ENCODE measurements at regions not wholly inside any gene's neighbourhood (a gene's known extent, or its start where the extent isn't known, plus 50 kb on each side); places are given as distances from the start of the nearest gene placed in this dataset.
"Not testable (repeated sequence)": the region's sequence is repeated elsewhere in the genome, so short reads cannot be mapped to it uniquely, and the experiment has no call there.

- in situ Hi-C loops (cut with MboI; ENCODE audit: low pct_unique_long_range_greater_than_20kb, low sequenced_read_pairs, unreplicated experiment) = no loop called here
- DNase-seq (ENCODE audit: low spot score) = no peak
- no peak for TF ChIP-seq CTCF (IDR thresholded peaks at IDR 0.05; ENCODE audit: extremely low read depth, insufficient read depth, missing control alignments)
These were observed 455.3 kb upstream of the TUSC1 start for GRCh38 chr9:26133537-26133936.

GRCh38 chr9:26132746-26133312 lies 454.6 kb upstream of the TUSC1 start:
- TF ChIP-seq CTCF (IDR thresholded peaks at IDR 0.05; ENCODE audit: extremely low read depth, insufficient read depth, missing control alignments) = no peak
- in situ Hi-C loops (cut with MboI; ENCODE audit: low pct_unique_long_range_greater_than_20kb, low sequenced_read_pairs, unreplicated experiment) = no loop called here
- no peak for DNase-seq (ENCODE audit: low spot score)

GRCh38 chr9:26131886-26132285 lies 453.6 kb upstream of the TUSC1 start:
- no peak for DNase-seq (ENCODE audit: low spot score)
- no peak for TF ChIP-seq CTCF (IDR thresholded peaks at IDR 0.05; ENCODE audit: extremely low read depth, insufficient read depth, missing control alignments)
- in situ Hi-C loops (cut with MboI; ENCODE audit: low pct_unique_long_range_greater_than_20kb, low sequenced_read_pairs, unreplicated experiment) = no loop called here

GRCh38 chr9:26129217-26129616 lies 451.0 kb upstream of the TUSC1 start:
- in situ Hi-C loops (cut with MboI; ENCODE audit: low pct_unique_long_range_greater_than_20kb, low sequenced_read_pairs, unreplicated experiment) = no loop called here
- TF ChIP-seq CTCF (IDR thresholded peaks at IDR 0.05; ENCODE audit: extremely low read depth, insufficient read depth, missing control alignments) = no peak

GRCh38 chr9:26125693-26126092 lies 447.4 kb upstream of the TUSC1 start:
- TF ChIP-seq CTCF (IDR thresholded peaks at IDR 0.05; ENCODE audit: extremely low read depth, insufficient read depth, missing control alignments) = no peak
- no peak for DNase-seq (ENCODE audit: low spot score)
- in situ Hi-C loops (cut with MboI; ENCODE audit: low pct_unique_long_range_greater_than_20kb, low sequenced_read_pairs, unreplicated experiment) = no loop called here

More at GRCh38 chr9:26129217-26129616, 451.0 kb upstream of the TUSC1 start:
- no peak for DNase-seq (ENCODE audit: low spot score)

GRCh38 chr9:26116085-26116484 lies 437.8 kb upstream of the TUSC1 start:
- in situ Hi-C loops (cut with MboI; ENCODE audit: low pct_unique_long_range_greater_than_20kb, low sequenced_read_pairs, unreplicated experiment); DNase-seq (ENCODE audit: low spot score): not testable (repeated sequence)

DNA sequence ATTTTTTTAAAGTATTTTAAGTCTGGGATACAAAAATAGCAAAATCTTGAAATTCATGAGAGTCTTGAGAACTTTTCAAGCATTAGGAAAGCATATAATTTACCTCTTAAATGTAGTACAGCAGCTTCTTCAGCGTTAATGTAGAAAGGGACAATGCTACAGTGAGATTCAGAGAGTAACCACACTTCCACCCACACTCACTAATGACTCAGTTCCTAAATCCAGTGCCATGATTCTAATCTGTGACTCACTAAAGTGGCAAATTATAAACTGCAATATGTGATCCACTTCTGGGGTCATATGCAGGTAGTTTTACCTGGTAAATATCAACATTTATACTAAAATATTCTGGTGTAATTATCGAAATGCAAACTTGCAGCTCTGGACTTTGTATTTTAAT lies 434.5 kb upstream of the TUSC1 start:
- DNase-seq (ENCODE audit: low spot score) = no peak
- in situ Hi-C loops (cut with MboI; ENCODE audit: low pct_unique_long_range_greater_than_20kb, low sequenced_read_pairs, unreplicated experiment) = no loop called here

More for the DNA sequence above, 434.5 kb upstream of the TUSC1 start:
- no peak for TF ChIP-seq CTCF (IDR thresholded peaks at IDR 0.05; ENCODE audit: extremely low read depth, insufficient read depth, missing control alignments)

All from GM13977 (cell line).